Liver (tissue), 8 donors: ENCODE measurements at regions not wholly inside any gene's neighbourhood (a gene's known extent, or its start where the extent isn't known, plus 50 kb on each side); places are given as distances from the start of the nearest gene placed in this dataset.

Source experiments
- DNase-seq: peaks from one replicate; pipeline ENCODE4 v3.0.0-alpha.2; 2017; ENCODE audit warnings: low spot score
- H3K27ac ChIP-seq, 2 donors: one replicate each; pipeline ENCODE4 v1.7.0; 2013; ENCODE audit warnings: inconsistent platforms in 2 of 2, low read length in 2 of 2, control low read depth in 1 of 2, low read depth in 1 of 2, mild to moderate bottlenecking in 1 of 2
- H3K27me3 ChIP-seq, 4 donors: one replicate each; pipeline versions ENCODE4 v1.6.1 to v1.7.0; 2013; ENCODE audit warnings: low read length in 3 of 4, inconsistent platforms in 1 of 4, mild to moderate bottlenecking in 1 of 4, moderate library complexity in 1 of 4; ENCODE audit not compliant: control insufficient read depth in 4 of 4, insufficient read depth in 4 of 4
- H3K36me3 ChIP-seq, 4 donors: one replicate each; pipeline versions ENCODE4 v1.6.1 to v1.7.0; 2013; ENCODE audit warnings: low read length in 3 of 4, mild to moderate bottlenecking in 3 of 4, low read depth in 1 of 4, moderate library complexity in 1 of 4; ENCODE audit not compliant: control insufficient read depth in 4 of 4, insufficient read depth in 3 of 4
- H3K4me1 ChIP-seq, 4 donors: one replicate each; pipeline versions ENCODE4 v1.6.1 to v1.7.0; 2013; ENCODE audit warnings: low read length in 3 of 4, mild to moderate bottlenecking in 3 of 4, moderate library complexity in 1 of 4; ENCODE audit not compliant: control insufficient read depth in 4 of 4, insufficient read depth in 4 of 4
- H3K4me3 ChIP-seq, 3 donors: one replicate each; pipeline versions ENCODE4 v1.6.1 to v1.7.0; 2013; ENCODE audit warnings: low read length in 3 of 3, control low read depth in 1 of 3, low read depth in 1 of 3, mild to moderate bottlenecking in 1 of 3
- H3K9ac ChIP-seq, 2 donors: one replicate each; pipeline ENCODE4 v1.7.0; 2013; ENCODE audit warnings: low read length in 2 of 2, mild to moderate bottlenecking in 2 of 2, moderate library complexity in 2 of 2, control low read depth in 1 of 2, low read depth in 1 of 2
- H3K9me3 ChIP-seq, 4 donors: one replicate each; pipeline versions ENCODE4 v1.6.1 to v1.7.0; 2013; ENCODE audit warnings: low read length in 3 of 4; ENCODE audit not compliant: control insufficient read depth in 4 of 4
- EGR1 ChIP-seq, 2 donors: IDR thresholded peaks; 2 replicates each; pipeline ENCODE4 v1.6.1; 2016 to 2018; ENCODE audit warnings: antibody characterized with exemption in 2 of 2, low read depth in 2 of 2
- FOXA1 ChIP-seq: IDR thresholded peaks from 2 replicates; pipeline ENCODE4 v1.6.1; 2016; ENCODE audit warnings: antibody characterized with exemption
- FOXA2 ChIP-seq: IDR thresholded peaks from 2 replicates; pipeline ENCODE4 v1.6.1; 2016; ENCODE audit warnings: antibody characterized with exemption
- GABPA ChIP-seq, 2 donors: IDR thresholded peaks in 1 of 2; conservative IDR thresholded peaks in 1 of 2; 2 replicates each; pipeline ENCODE4 v1.6.1; 2016; ENCODE audit warnings: antibody characterized with exemption in 2 of 2, mild to moderate bottlenecking in 1 of 2, moderate library complexity in 1 of 2
- HNF4A ChIP-seq, 2 donors: conservative IDR thresholded peaks; 2 replicates each; pipeline ENCODE4 v1.6.1; 2016; ENCODE audit warnings: antibody characterized with exemption in 2 of 2, mild to moderate bottlenecking in 2 of 2
- HNF4G ChIP-seq: IDR thresholded peaks from 2 replicates; pipeline ENCODE4 v1.6.1; 2016; ENCODE audit warnings: antibody characterized with exemption
- JUND ChIP-seq, 2 donors: IDR thresholded peaks; 2 replicates each; pipeline ENCODE4 v1.6.1; 2016; ENCODE audit warnings: antibody characterized with exemption in 2 of 2
- NR2F2 ChIP-seq: IDR thresholded peaks from 2 replicates; pipeline ENCODE4 v1.6.1; 2016; ENCODE audit warnings: antibody characterized with exemption
- RAD21 ChIP-seq, 2 donors: IDR thresholded peaks; 2 replicates each; pipeline ENCODE4 v1.6.1; 2016; ENCODE audit warnings: antibody characterized with exemption in 2 of 2, mild to moderate bottlenecking in 2 of 2
- RXRA ChIP-seq, 2 donors: IDR thresholded peaks; 2 replicates each; pipeline ENCODE4 v1.6.1; 2017 to 2018; ENCODE audit warnings: antibody characterized with exemption in 2 of 2, mild to moderate bottlenecking in 1 of 2
- WGBS: extraction: QIAGEN DNeasy Blood & Tissue Kit; methylation state at CpG from one replicate; pipeline ENCODE4 v1.1.7; 2013; 5-methylcytosine and 5-hydroxymethylcytosine counted together
- TF ChIP-seq, protein P1 (sequence below): fragments of 150-350 bp; IDR thresholded peaks from 2 replicates; pipeline ENCODE4 v1.5.1; 2017; ENCODE audit warnings: improper control_type of control experiment, low read depth, low read length; ENCODE audit not compliant: missing input control
- TF ChIP-seq, protein P2 (sequence below): IDR thresholded peaks from 2 replicates; pipeline ENCODE4 v1.6.1; 2016; ENCODE audit warnings: antibody characterized with exemption, mild to moderate bottlenecking
- TF ChIP-seq, protein P3 (sequence below): IDR thresholded peaks from 2 replicates; pipeline ENCODE4 v1.6.1; 2016; ENCODE audit warnings: antibody characterized with exemption
- TF ChIP-seq, protein P4 (sequence below): IDR thresholded peaks from 2 replicates; pipeline ENCODE4 v1.6.1; 2016; ENCODE audit warnings: antibody characterized with exemption
- TF ChIP-seq, protein P5 (sequence below): IDR thresholded peaks from 2 replicates; pipeline ENCODE4 v1.6.1; 2016; ENCODE audit warnings: antibody characterized with exemption
- donor health status: healthy.
- donor health status: healthy.
- donor health status: healthy.
- donor health status: healthy.
- donor health status: healthy.

DNA sequence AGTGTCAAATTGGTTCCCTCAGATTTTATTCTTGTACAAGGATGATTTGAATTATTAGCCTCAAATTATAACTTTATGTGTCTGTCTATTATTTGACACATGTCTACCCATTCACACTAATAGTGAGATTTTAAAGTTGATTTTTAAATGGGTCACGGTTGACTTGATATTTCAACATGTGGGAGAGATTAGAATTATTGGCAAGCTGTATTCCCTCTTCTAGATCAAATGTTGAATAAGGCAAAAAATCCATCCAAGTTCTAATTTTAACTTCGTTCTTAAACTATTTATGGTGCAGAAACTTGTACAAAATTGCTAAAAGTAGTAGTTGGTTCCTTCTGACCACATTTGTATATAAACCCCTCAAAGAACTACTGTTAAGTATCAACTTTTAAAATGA is 1498.0 kb downstream of the STIM2 start:
- Histone ChIP-seq H3K4me1 (peaks cover 0 to 6% (median 0%) of the 10 kb centered on the region in 4 donors), H3K36me3 (no peaks in the 10 kb centered on the region), H3K4me3 (no peak overlapping the region), H3K9ac (no peak overlapping the region), H3K27me3 (no peaks in the 10 kb centered on the region), H3K9me3 (no peaks in the 10 kb centered on the region), H3K27ac (no peak overlapping the region)
- TF ChIP-seq, protein P1, sequence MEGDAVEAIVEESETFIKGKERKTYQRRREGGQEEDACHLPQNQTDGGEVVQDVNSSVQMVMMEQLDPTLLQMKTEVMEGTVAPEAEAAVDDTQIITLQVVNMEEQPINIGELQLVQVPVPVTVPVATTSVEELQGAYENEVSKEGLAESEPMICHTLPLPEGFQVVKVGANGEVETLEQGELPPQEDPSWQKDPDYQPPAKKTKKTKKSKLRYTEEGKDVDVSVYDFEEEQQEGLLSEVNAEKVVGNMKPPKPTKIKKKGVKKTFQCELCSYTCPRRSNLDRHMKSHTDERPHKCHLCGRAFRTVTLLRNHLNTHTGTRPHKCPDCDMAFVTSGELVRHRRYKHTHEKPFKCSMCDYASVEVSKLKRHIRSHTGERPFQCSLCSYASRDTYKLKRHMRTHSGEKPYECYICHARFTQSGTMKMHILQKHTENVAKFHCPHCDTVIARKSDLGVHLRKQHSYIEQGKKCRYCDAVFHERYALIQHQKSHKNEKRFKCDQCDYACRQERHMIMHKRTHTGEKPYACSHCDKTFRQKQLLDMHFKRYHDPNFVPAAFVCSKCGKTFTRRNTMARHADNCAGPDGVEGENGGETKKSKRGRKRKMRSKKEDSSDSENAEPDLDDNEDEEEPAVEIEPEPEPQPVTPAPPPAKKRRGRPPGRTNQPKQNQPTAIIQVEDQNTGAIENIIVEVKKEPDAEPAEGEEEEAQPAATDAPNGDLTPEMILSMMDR = no peak
- TF ChIP-seq, protein P2, sequence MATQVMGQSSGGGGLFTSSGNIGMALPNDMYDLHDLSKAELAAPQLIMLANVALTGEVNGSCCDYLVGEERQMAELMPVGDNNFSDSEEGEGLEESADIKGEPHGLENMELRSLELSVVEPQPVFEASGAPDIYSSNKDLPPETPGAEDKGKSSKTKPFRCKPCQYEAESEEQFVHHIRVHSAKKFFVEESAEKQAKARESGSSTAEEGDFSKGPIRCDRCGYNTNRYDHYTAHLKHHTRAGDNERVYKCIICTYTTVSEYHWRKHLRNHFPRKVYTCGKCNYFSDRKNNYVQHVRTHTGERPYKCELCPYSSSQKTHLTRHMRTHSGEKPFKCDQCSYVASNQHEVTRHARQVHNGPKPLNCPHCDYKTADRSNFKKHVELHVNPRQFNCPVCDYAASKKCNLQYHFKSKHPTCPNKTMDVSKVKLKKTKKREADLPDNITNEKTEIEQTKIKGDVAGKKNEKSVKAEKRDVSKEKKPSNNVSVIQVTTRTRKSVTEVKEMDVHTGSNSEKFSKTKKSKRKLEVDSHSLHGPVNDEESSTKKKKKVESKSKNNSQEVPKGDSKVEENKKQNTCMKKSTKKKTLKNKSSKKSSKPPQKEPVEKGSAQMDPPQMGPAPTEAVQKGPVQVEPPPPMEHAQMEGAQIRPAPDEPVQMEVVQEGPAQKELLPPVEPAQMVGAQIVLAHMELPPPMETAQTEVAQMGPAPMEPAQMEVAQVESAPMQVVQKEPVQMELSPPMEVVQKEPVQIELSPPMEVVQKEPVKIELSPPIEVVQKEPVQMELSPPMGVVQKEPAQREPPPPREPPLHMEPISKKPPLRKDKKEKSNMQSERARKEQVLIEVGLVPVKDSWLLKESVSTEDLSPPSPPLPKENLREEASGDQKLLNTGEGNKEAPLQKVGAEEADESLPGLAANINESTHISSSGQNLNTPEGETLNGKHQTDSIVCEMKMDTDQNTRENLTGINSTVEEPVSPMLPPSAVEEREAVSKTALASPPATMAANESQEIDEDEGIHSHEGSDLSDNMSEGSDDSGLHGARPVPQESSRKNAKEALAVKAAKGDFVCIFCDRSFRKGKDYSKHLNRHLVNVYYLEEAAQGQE = no peak
- TF ChIP-seq FOXA1 (no peak), EGR1 (IDR thresholded peaks at IDR 0.05; ENCODE audit: low read depth in 2 of 2) (no peak)
- 30% methylated on average over 2 of the region's 2 CpGs for WGBS
- DNase-seq = no peak

DNA sequence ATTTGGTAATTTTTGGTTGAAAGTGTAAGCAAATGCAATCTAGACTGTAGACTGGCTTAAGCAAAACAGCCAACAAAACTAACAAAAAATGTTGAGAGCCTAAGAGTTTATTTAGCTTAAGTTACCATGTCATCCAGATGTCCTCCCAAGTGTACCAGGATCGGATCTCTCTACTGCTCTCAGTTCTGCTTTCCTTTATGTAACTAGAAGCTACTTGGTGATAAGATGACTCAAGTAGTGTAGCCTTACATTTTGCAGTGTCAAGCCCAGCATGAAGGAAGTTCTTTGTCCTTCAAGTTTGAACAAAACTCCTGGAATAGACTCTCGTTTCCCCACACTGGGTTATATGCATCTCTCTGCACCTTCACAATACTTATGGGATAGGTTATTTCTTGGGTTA is 1500.0 kb downstream of the STIM2 start:
- DNase-seq = no peak
- 71% methylated on average over 2 of the region's 2 CpGs for WGBS
- no peak overlapping the region for H3K9ac ChIP-seq
- no peaks in the 10 kb centered on the region for H3K27me3 ChIP-seq
- H3K36me3 ChIP-seq = no peaks in the 10 kb centered on the region
- H3K4me3 ChIP-seq = no peak overlapping the region
- peaks cover 0 to 6% (median under 1%) of the 10 kb centered on the region in 4 donors for H3K4me1 ChIP-seq
- TF ChIP-seq, protein P2 = no peak
- TF ChIP-seq HNF4G (no peak), FOXA1 (no peak), RAD21 (IDR thresholded peaks at IDR 0.05) (no peak), JUND (IDR thresholded peaks at IDR 0.05) (no peak), GABPA (IDR thresholded peaks at IDR 0.05 in 1 of 2, conservative IDR thresholded peaks at IDR 0.05 in 1 of 2) (no peak), EGR1 (IDR thresholded peaks at IDR 0.05; ENCODE audit: low read depth in 2 of 2) (no peak), NR2F2 (no peak), FOXA2 (no peak), HNF4A (conservative IDR thresholded peaks at IDR 0.05) (no peak), RXRA (IDR thresholded peaks at IDR 0.05) (no peak)
- TF ChIP-seq, protein P3, sequence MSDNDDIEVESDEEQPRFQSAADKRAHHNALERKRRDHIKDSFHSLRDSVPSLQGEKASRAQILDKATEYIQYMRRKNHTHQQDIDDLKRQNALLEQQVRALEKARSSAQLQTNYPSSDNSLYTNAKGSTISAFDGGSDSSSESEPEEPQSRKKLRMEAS = no peak
- TF ChIP-seq, protein P1 = no peak
- TF ChIP-seq, protein P4, sequence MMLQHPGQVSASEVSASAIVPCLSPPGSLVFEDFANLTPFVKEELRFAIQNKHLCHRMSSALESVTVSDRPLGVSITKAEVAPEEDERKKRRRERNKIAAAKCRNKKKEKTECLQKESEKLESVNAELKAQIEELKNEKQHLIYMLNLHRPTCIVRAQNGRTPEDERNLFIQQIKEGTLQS = no peak
- TF ChIP-seq, protein P5, sequence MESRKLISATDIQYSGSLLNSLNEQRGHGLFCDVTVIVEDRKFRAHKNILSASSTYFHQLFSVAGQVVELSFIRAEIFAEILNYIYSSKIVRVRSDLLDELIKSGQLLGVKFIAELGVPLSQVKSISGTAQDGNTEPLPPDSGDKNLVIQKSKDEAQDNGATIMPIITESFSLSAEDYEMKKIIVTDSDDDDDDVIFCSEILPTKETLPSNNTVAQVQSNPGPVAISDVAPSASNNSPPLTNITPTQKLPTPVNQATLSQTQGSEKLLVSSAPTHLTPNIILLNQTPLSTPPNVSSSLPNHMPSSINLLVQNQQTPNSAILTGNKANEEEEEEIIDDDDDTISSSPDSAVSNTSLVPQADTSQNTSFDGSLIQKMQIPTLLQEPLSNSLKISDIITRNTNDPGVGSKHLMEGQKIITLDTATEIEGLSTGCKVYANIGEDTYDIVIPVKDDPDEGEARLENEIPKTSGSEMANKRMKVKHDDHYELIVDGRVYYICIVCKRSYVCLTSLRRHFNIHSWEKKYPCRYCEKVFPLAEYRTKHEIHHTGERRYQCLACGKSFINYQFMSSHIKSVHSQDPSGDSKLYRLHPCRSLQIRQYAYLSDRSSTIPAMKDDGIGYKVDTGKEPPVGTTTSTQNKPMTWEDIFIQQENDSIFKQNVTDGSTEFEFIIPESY = no peak
- H3K9me3 ChIP-seq = no peaks in the 10 kb centered on the region
- H3K27ac ChIP-seq = no peak overlapping the region
